HFFc6 (cell line): ENCODE measurements at regions not wholly inside any gene's neighbourhood (a gene's known extent, or its start where the extent isn't known, plus 50 kb on each side); places are given as distances from the start of the nearest gene placed in this dataset.

ENCODE experiments used
- DNase-seq: peaks from one replicate; pipeline ENCODE4 v3.0.0-alpha.2; 2018
- H3K27ac Mint-ChIP-seq: 2 replicates; pipeline ENCODE4 v1.8.0; 2020; ENCODE audit warnings: mild to moderate bottlenecking, mixed read lengths
- H3K27me3 Mint-ChIP-seq: 2 replicates; pipeline ENCODE4 v1.8.0; 2021; ENCODE audit warnings: mild to moderate bottlenecking, moderate library complexity, mixed read lengths; ENCODE audit not compliant: insufficient read depth
- H3K36me3 Mint-ChIP-seq: 2 replicates; pipeline ENCODE4 v1.8.0; 2021; ENCODE audit warnings: low read depth, mixed read lengths
- H3K4me1 Mint-ChIP-seq: 2 replicates; pipeline ENCODE4 v1.8.0; 2020; ENCODE audit warnings: low read depth, mixed read lengths
- H3K4me3 Mint-ChIP-seq: 2 replicates; pipeline ENCODE4 v1.8.0; 2020; ENCODE audit warnings: mild to moderate bottlenecking, moderate library complexity, mixed read lengths
- H3K9me3 Mint-ChIP-seq: 2 replicates; pipeline ENCODE4 v1.8.0; 2020; ENCODE audit warnings: mild to moderate bottlenecking, mixed read lengths
- TF ChIP-seq, protein P1 (sequence below): fragments of 200-600 bp; sonication (generic); IDR thresholded peaks from 2 replicates; pipeline ENCODE4 v1.5.0; 2021; ENCODE audit warnings: antibody characterized with exemption, mild to moderate bottlenecking

DNA sequence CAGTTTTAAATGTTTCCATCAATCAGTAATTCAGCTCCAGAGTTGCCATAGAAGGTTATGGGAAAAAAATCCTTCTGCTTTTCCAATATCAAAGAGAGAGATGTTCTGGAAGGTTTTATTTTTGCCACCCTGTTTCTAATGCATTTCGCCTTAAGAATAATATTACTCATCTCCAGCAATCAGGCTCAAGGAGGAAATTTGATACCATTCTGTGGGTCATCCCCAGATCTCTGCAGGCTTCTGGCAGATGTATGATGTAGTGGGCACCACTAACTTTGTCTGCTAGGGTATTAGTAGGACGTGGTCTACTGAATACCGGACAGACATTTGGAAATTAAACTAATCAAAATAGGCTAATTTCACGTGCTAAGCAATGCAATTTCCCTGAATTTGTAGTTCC, 645.4 kb upstream of the TENM3 start:
- TF ChIP-seq, protein P1, sequence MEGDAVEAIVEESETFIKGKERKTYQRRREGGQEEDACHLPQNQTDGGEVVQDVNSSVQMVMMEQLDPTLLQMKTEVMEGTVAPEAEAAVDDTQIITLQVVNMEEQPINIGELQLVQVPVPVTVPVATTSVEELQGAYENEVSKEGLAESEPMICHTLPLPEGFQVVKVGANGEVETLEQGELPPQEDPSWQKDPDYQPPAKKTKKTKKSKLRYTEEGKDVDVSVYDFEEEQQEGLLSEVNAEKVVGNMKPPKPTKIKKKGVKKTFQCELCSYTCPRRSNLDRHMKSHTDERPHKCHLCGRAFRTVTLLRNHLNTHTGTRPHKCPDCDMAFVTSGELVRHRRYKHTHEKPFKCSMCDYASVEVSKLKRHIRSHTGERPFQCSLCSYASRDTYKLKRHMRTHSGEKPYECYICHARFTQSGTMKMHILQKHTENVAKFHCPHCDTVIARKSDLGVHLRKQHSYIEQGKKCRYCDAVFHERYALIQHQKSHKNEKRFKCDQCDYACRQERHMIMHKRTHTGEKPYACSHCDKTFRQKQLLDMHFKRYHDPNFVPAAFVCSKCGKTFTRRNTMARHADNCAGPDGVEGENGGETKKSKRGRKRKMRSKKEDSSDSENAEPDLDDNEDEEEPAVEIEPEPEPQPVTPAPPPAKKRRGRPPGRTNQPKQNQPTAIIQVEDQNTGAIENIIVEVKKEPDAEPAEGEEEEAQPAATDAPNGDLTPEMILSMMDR: no peak
- H3K27me3 Mint-ChIP-seq: peaks cover 3% of the 10 kb centered on the region
- H3K4me1 Mint-ChIP-seq: peaks cover 10% of the 10 kb centered on the region; the same call in 1 of the 2 replicates
- DNase-seq: no peak
- H3K4me3 Mint-ChIP-seq: no peak overlapping the region
- no peak overlapping the region for H3K27ac Mint-ChIP-seq
- H3K9me3 Mint-ChIP-seq: no peaks in the 10 kb centered on the region
- no peaks in the 10 kb centered on the region for H3K36me3 Mint-ChIP-seq

DNA sequence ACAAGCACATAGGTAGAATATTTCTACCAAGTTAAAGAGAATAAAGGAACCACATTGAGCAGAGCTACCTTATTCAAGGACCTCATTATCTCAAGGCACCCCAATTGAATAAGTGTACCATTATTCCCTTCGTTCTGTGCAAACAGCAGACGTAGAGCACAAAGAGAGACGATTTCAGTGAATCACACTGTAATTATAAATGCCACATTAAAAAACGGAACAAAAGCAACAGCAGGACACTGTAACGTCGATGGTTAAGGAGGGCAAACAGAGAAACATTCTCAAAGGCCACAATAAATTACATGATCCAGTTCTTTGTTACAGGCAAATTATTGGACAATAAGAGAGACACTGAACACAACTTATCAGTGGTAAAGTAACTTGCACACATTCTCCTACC, 644.1 kb upstream of the TENM3 start:
- H3K9me3 Mint-ChIP-seq: no peaks in the 10 kb centered on the region
- H3K4me1 Mint-ChIP-seq: peaks cover 10% of the 10 kb centered on the region; the same call in 1 of the 2 replicates
- no peaks in the 10 kb centered on the region for H3K36me3 Mint-ChIP-seq
- no peak for DNase-seq
- TF ChIP-seq, protein P1: no peak
- H3K27me3 Mint-ChIP-seq: peaks cover 3% of the 10 kb centered on the region
- H3K4me3 Mint-ChIP-seq: no peak overlapping the region
- no peak overlapping the region for H3K27ac Mint-ChIP-seq

DNA sequence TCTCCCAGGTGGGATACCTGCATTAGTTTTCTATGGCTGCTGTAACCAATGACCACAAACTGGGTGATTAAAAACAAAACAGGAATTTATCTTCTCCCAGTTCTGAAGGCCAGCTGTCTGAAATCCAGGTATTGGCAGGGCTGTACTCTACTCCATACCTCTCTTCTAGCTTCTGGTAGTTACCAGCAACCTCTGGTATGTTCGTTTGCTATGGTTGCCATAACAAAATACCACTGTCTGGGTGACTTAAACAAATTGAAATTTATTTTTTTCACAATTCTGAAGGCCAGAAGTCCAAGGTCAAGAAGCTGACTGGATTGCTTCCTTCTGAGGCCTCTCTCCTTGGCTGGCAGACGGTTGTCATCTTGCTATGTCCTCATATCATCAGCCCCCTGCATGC, 642.1 kb upstream of the TENM3 start:
- no peak overlapping the region for H3K4me3 Mint-ChIP-seq
- TF ChIP-seq, protein P1: no peak
- H3K27ac Mint-ChIP-seq: no peak overlapping the region
- peaks cover 6% of the 10 kb centered on the region for H3K27me3 Mint-ChIP-seq
- peak; percentile 30 for DNase-seq
- peaks cover 10% of the 10 kb centered on the region; the same call in 1 of the 2 replicates for H3K4me1 Mint-ChIP-seq
- H3K9me3 Mint-ChIP-seq: no peaks in the 10 kb centered on the region; the same call in 1 of the 2 replicates
- no peaks in the 10 kb centered on the region for H3K36me3 Mint-ChIP-seq

DNA sequence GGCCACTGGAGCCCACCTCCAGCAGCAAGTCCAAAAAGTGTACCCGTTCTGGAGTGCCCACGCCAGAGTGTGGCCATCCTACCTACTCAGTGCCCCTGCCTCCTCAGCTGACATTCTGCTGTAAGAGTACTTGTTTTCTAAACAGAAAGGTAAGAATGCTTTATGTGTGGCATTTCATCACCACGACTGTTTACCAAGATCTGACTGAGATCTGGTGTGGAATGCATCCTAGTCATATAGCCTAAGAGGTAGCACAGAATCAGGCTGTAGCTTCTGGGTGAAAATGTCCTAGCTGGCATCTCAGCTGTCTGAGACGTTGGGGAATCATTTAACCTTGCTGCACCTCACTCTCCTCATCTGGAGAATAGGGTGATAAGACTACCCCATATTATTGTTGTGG, 638.7 kb upstream of the TENM3 start:
- H3K9me3 Mint-ChIP-seq: no peaks in the 10 kb centered on the region; the same call in 1 of the 2 replicates
- H3K4me3 Mint-ChIP-seq: no peak overlapping the region
- no peaks in the 10 kb centered on the region for H3K36me3 Mint-ChIP-seq
- H3K4me1 Mint-ChIP-seq: no peaks in the 10 kb centered on the region; the same call in 1 of the 2 replicates
- peaks cover 7% of the 10 kb centered on the region for H3K27me3 Mint-ChIP-seq
- DNase-seq: no peak
- no peak overlapping the region for H3K27ac Mint-ChIP-seq
- TF ChIP-seq, protein P1: no peak

DNA sequence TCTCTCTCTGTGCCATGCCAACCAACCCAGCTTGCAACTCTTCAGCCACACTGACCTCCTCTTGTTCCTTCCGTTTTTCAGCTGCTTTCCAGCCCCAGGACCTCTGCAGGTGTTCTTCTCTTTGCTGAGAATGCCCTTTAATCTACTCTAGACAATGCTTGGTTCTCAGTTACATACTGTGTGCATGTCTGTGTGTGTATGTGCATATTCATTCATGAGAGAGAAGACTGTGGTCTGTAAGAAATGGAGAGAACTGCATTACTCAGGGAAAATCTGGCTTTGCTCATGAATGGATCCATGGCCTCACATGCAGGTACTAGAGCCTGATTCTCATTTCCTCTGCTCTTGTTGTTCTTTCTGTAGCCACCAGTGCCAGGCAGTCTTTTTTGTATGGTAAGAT, 636.9 kb upstream of the TENM3 start:
- no peak overlapping the region for H3K4me3 Mint-ChIP-seq
- no peaks in the 10 kb centered on the region; the same call in 1 of the 2 replicates for H3K9me3 Mint-ChIP-seq
- H3K27ac Mint-ChIP-seq: no peak overlapping the region
- TF ChIP-seq, protein P1: no peak
- H3K27me3 Mint-ChIP-seq: peaks cover 5% of the 10 kb centered on the region
- no peaks in the 10 kb centered on the region; the same call in 1 of the 2 replicates for H3K4me1 Mint-ChIP-seq
- no peak for DNase-seq
- H3K36me3 Mint-ChIP-seq: no peaks in the 10 kb centered on the region

DNA sequence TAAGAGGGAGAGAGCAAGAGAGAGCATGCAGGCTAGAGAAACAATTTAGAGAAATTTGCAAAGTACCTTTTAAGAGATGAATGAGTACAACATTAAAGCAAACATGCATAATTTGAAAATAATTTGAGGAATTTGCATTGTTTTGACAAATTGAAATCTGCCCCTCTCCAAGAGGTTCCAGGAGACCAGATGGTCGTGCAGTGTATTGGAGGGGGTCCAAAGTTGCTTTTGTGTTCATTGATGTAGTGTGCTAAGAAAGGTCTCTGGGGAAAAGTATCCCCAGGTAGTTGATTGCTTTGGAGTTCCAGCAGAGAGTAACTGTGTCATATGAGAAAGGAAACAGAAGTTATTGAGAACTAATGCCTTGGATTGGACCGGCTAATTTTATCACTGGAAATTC, 635.0 kb upstream of the TENM3 start:
- no peak overlapping the region for H3K27ac Mint-ChIP-seq
- no peak for DNase-seq
- H3K36me3 Mint-ChIP-seq: no peaks in the 10 kb centered on the region
- no peak overlapping the region for H3K4me3 Mint-ChIP-seq
- peaks cover 5% of the 10 kb centered on the region for H3K27me3 Mint-ChIP-seq
- TF ChIP-seq, protein P1: no peak
- no peaks in the 10 kb centered on the region; the same call in 1 of the 2 replicates for H3K9me3 Mint-ChIP-seq
- H3K4me1 Mint-ChIP-seq: peaks cover 5% of the 10 kb centered on the region; the same call in 1 of the 2 replicates
